OCI-LY3 (cell line): ENCODE measurements at regions not wholly inside any gene's neighbourhood (a gene's known extent, or its start where the extent isn't known, plus 50 kb on each side); places are given as distances from the start of the nearest gene placed in this dataset.

Source experiments
- EZH2phosphoT487 ChIP-seq: fragments of 200-600 bp; shearing (Covaris generic); IDR thresholded peaks from 2 replicates; pipeline ENCODE4 v1.6.1; 2018; ENCODE audit warnings: antibody characterized with exemption, mixed run types, low read depth
- TF ChIP-seq, protein P1 (sequence below): fragments of 200-600, 300-600 bp; sonication (generic); IDR thresholded peaks from 2 replicates; pipeline ENCODE4 v1.5.1; 2014; ENCODE audit warnings: antibody characterized with exemption, low read length, low read depth

DNA sequence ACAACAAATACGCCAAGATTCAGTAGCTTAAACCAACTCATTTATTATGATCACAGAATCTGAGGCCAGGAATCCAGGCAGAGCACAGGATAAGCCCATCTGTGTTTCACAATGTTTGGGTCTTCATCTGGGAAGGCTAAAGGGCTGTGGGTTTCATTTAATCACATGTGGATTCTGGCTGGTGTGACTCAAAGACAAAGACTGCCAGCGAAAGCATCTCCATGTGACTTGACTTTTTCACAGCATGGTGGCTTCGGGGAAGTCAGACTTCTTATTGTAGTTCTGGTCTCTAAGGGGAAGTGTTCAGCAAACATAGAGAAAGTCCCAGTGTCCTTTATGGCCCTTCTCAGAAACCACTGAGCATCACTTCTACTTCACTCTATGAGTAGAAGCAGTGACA is 1014.4 kb upstream of the GOT2 start:
- TF ChIP-seq, protein P1, sequence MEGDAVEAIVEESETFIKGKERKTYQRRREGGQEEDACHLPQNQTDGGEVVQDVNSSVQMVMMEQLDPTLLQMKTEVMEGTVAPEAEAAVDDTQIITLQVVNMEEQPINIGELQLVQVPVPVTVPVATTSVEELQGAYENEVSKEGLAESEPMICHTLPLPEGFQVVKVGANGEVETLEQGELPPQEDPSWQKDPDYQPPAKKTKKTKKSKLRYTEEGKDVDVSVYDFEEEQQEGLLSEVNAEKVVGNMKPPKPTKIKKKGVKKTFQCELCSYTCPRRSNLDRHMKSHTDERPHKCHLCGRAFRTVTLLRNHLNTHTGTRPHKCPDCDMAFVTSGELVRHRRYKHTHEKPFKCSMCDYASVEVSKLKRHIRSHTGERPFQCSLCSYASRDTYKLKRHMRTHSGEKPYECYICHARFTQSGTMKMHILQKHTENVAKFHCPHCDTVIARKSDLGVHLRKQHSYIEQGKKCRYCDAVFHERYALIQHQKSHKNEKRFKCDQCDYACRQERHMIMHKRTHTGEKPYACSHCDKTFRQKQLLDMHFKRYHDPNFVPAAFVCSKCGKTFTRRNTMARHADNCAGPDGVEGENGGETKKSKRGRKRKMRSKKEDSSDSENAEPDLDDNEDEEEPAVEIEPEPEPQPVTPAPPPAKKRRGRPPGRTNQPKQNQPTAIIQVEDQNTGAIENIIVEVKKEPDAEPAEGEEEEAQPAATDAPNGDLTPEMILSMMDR: no peak
- TF ChIP-seq EZH2phosphoT487: no peak
